CD14-positive monocyte (primary cell): ENCODE measurements at regions not wholly inside any gene's neighbourhood (a gene's known extent, or its start where the extent isn't known, plus 50 kb on each side); places are given as distances from the start of the nearest gene placed in this dataset.

Source experiments
- DNase-seq, 3 donors: peaks; one replicate each; pipeline ENCODE4 v3.0.0-alpha.2; 2011 to 2022
- H2AFZ ChIP-seq: 2 replicates; pipeline ENCODE4 v1.6.0; 2012; ENCODE audit warnings: mild to moderate bottlenecking, low read depth, low read length, inconsistent platforms; ENCODE audit not compliant: insufficient read depth, poor library complexity, severe bottlenecking
- H3K27ac ChIP-seq, 2 donors: 1 replicate in 1 of 2; 2 replicates in 1 of 2; pipeline ENCODE4 v1.5.1; 2012 to 2013; ENCODE audit warnings: low read length in 2 of 2, control low read depth in 1 of 2, inconsistent platforms in 1 of 2, low read depth in 1 of 2, mild to moderate bottlenecking in 1 of 2
- H3K27me3 ChIP-seq, 2 donors: one replicate each; pipeline versions ENCODE4 v1.6.0 to v1.6.1; 2011 to 2013; ENCODE audit warnings: low read length in 2 of 2; ENCODE audit not compliant: control insufficient read depth in 2 of 2, insufficient read depth in 2 of 2
- H3K36me3 ChIP-seq, 2 donors: replicated peaks in 1 of 2; 1 replicate in 1 of 2; 2 replicates in 1 of 2; pipeline versions ENCODE4 v1.5.1 to v1.6.1; 2012 to 2013; ENCODE audit warnings: low read length in 2 of 2, control low read depth in 1 of 2, inconsistent platforms in 1 of 2, mild to moderate bottlenecking in 1 of 2; ENCODE audit not compliant: insufficient read depth in 2 of 2, control insufficient read depth in 1 of 2
- H3K4me1 ChIP-seq, 2 donors: 1 replicate in 1 of 2; 2 replicates in 1 of 2; pipeline versions ENCODE4 v1.5.1 to v1.6.1; 2012 to 2013; ENCODE audit warnings: low read length in 2 of 2, control low read depth in 1 of 2, inconsistent platforms in 1 of 2, mild to moderate bottlenecking in 1 of 2, moderate library complexity in 1 of 2; ENCODE audit not compliant: insufficient read depth in 2 of 2, control insufficient read depth in 1 of 2
- H3K4me2 ChIP-seq: replicated peaks from 2 replicates; pipeline ENCODE3; 2012; ENCODE audit warnings: low read length, moderate library complexity, mild to moderate bottlenecking; ENCODE audit not compliant: poor library complexity, severe bottlenecking; ENCODE audit errors: extremely low read depth
- H3K4me3 ChIP-seq, 3 experiments: fragments of 200-600 bp in 1 of 3; sonication (generic) in 1 of 3; replicated peaks in 1 of 3; 1 replicate in 2 of 3; 2 replicates in 1 of 3; pipeline ENCODE4 v1.5.1; 2011 to 2013; ENCODE audit warnings: low read length in 3 of 3, mild to moderate bottlenecking in 3 of 3, control low read depth in 2 of 3, low read depth in 2 of 3, inconsistent platforms in 1 of 3, moderate library complexity in 1 of 3
- H3K79me2 ChIP-seq: 2 replicates; pipeline ENCODE4 v1.6.0; 2012; ENCODE audit warnings: mild to moderate bottlenecking, control low read depth, inconsistent platforms, low read length, moderate library complexity; ENCODE audit not compliant: insufficient read depth
- H3K9ac ChIP-seq: 2 replicates; pipeline ENCODE4 v1.6.0; 2017; ENCODE audit warnings: low read length, mild to moderate bottlenecking; ENCODE audit not compliant: insufficient read depth, poor library complexity, severe bottlenecking
- H3K9me3 ChIP-seq, 2 donors: replicated peaks in 1 of 2; 1 replicate in 1 of 2; 2 replicates in 1 of 2; pipeline versions ENCODE4 v1.5.1 to v1.6.1; 2012 to 2013; ENCODE audit warnings: low read length in 2 of 2, control low read depth in 1 of 2; ENCODE audit not compliant: control insufficient read depth in 1 of 2, insufficient read depth in 1 of 2
- H4K20me1 ChIP-seq: 2 replicates; pipeline ENCODE4 v1.6.0; 2012; ENCODE audit warnings: mild to moderate bottlenecking, low read length, control low read depth, moderate library complexity; ENCODE audit not compliant: insufficient read depth
- H3K27ac Mint-ChIP-seq, 7 donors: one replicate each; pipeline ENCODE4 v1.8.0; 2020; ENCODE audit warnings: mild to moderate bottlenecking in 7 of 7, mixed read lengths in 7 of 7, moderate library complexity in 6 of 7, inconsistent platforms in 2 of 7
- H3K27me3 Mint-ChIP-seq, 3 donors: one replicate each; pipeline ENCODE4 v1.8.0; 2021 to 2022; ENCODE audit warnings: low read depth in 3 of 3, mild to moderate bottlenecking in 3 of 3, mixed read lengths in 3 of 3, moderate library complexity in 3 of 3, inconsistent platforms in 1 of 3
- H3K36me3 Mint-ChIP-seq, 2 donors: one replicate each; pipeline ENCODE4 v1.8.0; 2020; ENCODE audit warnings: mixed read lengths in 2 of 2, inconsistent platforms in 1 of 2, mild to moderate bottlenecking in 1 of 2
- H3K4me1 Mint-ChIP-seq: one replicate; pipeline ENCODE4 v1.8.0; 2020; ENCODE audit warnings: mild to moderate bottlenecking, mixed read lengths
- H3K4me3 Mint-ChIP-seq, 2 donors: one replicate each; pipeline ENCODE4 v1.8.0; 2020; ENCODE audit warnings: mild to moderate bottlenecking in 2 of 2, mixed read lengths in 2 of 2, moderate library complexity in 1 of 2
- H3K9me3 Mint-ChIP-seq, 7 donors: one replicate each; pipeline ENCODE4 v1.8.0; 2020 to 2022; ENCODE audit warnings: mixed read lengths in 7 of 7, mild to moderate bottlenecking in 6 of 7, moderate library complexity in 6 of 7, inconsistent platforms in 2 of 7
- WGBS: methylation state at CpG from one replicate; pipeline ENCODE4 v1.1.5; 2013; ENCODE audit warnings: missing lambda C conversion rate; ENCODE audit not compliant: insufficient coverage; 5-methylcytosine and 5-hydroxymethylcytosine counted together
- intact Hi-C, 2 donors: fragments of 100-400 bp; cut with micrococcal nuclease; formaldehyde crosslinking; loops; one replicate each; pipeline versions ENCODE4 v1.15.0 to v1.15.1; 2023
- TF ChIP-seq, protein P1 (sequence below): fragments of 200-600 bp; IDR thresholded peaks from one replicate; pipeline ENCODE4 v1.8.0; 2022; ENCODE audit warnings: antibody characterized with exemption, mild to moderate bottlenecking

- Histone ChIP-seq H3K4me2 (no peak overlapping the region), H3K9ac (no peak overlapping the region), H3K4me1 (no peaks in the 10 kb centered on the region), H4K20me1 (no peaks in the 10 kb centered on the region), H3K4me3 (no peak overlapping the region), H2AFZ (no peak overlapping the region), H3K79me2 (no peaks in the 10 kb centered on the region), H3K36me3 (no peaks in the 10 kb centered on the region), H3K27ac (no peak overlapping the region), H3K9me3 (no peaks in the 10 kb centered on the region), H3K27me3 (no peaks in the 10 kb centered on the region)
- TF ChIP-seq, protein P1, sequence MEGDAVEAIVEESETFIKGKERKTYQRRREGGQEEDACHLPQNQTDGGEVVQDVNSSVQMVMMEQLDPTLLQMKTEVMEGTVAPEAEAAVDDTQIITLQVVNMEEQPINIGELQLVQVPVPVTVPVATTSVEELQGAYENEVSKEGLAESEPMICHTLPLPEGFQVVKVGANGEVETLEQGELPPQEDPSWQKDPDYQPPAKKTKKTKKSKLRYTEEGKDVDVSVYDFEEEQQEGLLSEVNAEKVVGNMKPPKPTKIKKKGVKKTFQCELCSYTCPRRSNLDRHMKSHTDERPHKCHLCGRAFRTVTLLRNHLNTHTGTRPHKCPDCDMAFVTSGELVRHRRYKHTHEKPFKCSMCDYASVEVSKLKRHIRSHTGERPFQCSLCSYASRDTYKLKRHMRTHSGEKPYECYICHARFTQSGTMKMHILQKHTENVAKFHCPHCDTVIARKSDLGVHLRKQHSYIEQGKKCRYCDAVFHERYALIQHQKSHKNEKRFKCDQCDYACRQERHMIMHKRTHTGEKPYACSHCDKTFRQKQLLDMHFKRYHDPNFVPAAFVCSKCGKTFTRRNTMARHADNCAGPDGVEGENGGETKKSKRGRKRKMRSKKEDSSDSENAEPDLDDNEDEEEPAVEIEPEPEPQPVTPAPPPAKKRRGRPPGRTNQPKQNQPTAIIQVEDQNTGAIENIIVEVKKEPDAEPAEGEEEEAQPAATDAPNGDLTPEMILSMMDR: no peak
- H3K36me3 Mint-ChIP-seq: no peaks in the 10 kb centered on the region
- no peak for DNase-seq
- intact Hi-C loops: no loop called here
- no peak overlapping the region for H3K27ac Mint-ChIP-seq
- peaks cover 0 to 2% (median 0%) of the 10 kb centered on the region in 3 donors for H3K27me3 Mint-ChIP-seq
- 67% methylated on average over 1 of the region's 3 CpGs for WGBS
- H3K4me3 Mint-ChIP-seq: no peak overlapping the region
- peaks cover 0 to 9% (median 3%) of the 10 kb centered on the region in 7 donors for H3K9me3 Mint-ChIP-seq
- no peaks in the 10 kb centered on the region for H3K4me1 Mint-ChIP-seq
Measured at GRCh38 chr9:87075537-87075936, 128.2 kb upstream of the GAS1 start.

DNA sequence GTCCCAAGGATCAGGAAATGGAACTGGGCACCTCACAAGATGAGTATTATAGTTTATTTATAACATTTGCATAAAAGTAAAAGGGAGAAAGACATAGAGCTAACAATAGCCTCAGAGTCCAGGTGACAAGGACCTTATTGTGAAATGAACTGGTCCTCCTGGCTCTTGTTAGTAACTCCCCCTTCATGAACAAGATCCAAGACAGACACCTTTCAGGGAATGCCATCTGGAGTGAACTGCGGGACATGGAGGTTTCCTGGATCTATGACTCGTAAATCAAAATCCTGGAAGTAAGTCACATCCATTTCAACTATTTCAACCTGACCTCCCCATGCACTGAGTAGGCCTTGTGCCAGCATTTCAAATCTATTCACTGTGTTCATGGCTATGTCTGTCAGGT is 129.5 kb upstream of the GAS1 start:
- Mint-ChIP-seq H3K4me3 (no peak overlapping the region), H3K36me3 (no peaks in the 10 kb centered on the region), H3K4me1 (no peaks in the 10 kb centered on the region), H3K27ac (no peak overlapping the region), H3K27me3 (peaks cover 0 to 2% (median 0%) of the 10 kb centered on the region in 3 donors), H3K9me3 (peaks cover 0 to 9% (median 3%) of the 10 kb centered on the region in 7 donors)
- H3K4me2 ChIP-seq: no peak overlapping the region
- H3K4me3 ChIP-seq: no peak overlapping the region
- H3K79me2 ChIP-seq: no peaks in the 10 kb centered on the region
- H2AFZ ChIP-seq: no peak overlapping the region
- TF ChIP-seq, protein P1: no peak
- H3K27ac ChIP-seq: no peak overlapping the region
- no peak overlapping the region for H3K9ac ChIP-seq
- intact Hi-C loops: no loop called here
- no peaks in the 10 kb centered on the region for H3K27me3 ChIP-seq
- DNase-seq: no peak
- H3K36me3 ChIP-seq: no peaks in the 10 kb centered on the region
- 92% methylated on average over 2 of the region's 2 CpGs for WGBS
- no peaks in the 10 kb centered on the region for H4K20me1 ChIP-seq
- no peaks in the 10 kb centered on the region for H3K9me3 ChIP-seq
- H3K4me1 ChIP-seq: no peaks in the 10 kb centered on the region
